ENCODE measurements at regions not wholly inside any gene's neighbourhood (a gene's known extent, or its start where the extent isn't known, plus 50 kb on each side); places are given as distances from the start of the nearest gene placed in this dataset.
A peak's percentile ranks its signal among the peaks of the same experiment; 100 is the strongest.

- DNase-seq, result no peak
- Histone ChIP-seq H3K4me1 (peaks cover 7% of the 10 kb centered on the region), H3K27me3 (no peaks in the 10 kb centered on the region), H3K9me3 (no peaks in the 10 kb centered on the region), H3K36me3 (ENCODE audit: low read depth, missing control alignments) (no peaks in the 10 kb centered on the region), H3K27ac (no peak overlapping the region), H3K4me3 (no peak overlapping the region)
- intact Hi-C loops (cut with DNase I; ENCODE audit: low total_unique reads), result no loop called here
- 73 to 90% methylated on average over 6 of the region's 6 CpGs for WGBS, 2 donors
- TF ChIP-seq POLR2A (IDR thresholded peaks at IDR 0.05), result no peak
- TF ChIP-seq, protein P1, sequence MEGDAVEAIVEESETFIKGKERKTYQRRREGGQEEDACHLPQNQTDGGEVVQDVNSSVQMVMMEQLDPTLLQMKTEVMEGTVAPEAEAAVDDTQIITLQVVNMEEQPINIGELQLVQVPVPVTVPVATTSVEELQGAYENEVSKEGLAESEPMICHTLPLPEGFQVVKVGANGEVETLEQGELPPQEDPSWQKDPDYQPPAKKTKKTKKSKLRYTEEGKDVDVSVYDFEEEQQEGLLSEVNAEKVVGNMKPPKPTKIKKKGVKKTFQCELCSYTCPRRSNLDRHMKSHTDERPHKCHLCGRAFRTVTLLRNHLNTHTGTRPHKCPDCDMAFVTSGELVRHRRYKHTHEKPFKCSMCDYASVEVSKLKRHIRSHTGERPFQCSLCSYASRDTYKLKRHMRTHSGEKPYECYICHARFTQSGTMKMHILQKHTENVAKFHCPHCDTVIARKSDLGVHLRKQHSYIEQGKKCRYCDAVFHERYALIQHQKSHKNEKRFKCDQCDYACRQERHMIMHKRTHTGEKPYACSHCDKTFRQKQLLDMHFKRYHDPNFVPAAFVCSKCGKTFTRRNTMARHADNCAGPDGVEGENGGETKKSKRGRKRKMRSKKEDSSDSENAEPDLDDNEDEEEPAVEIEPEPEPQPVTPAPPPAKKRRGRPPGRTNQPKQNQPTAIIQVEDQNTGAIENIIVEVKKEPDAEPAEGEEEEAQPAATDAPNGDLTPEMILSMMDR (IDR thresholded peaks at IDR 0.05), result no peak
These were observed 232.6 kb downstream of the OPA1 start for GRCh38 chr3:193825617-193826016.

DNA sequence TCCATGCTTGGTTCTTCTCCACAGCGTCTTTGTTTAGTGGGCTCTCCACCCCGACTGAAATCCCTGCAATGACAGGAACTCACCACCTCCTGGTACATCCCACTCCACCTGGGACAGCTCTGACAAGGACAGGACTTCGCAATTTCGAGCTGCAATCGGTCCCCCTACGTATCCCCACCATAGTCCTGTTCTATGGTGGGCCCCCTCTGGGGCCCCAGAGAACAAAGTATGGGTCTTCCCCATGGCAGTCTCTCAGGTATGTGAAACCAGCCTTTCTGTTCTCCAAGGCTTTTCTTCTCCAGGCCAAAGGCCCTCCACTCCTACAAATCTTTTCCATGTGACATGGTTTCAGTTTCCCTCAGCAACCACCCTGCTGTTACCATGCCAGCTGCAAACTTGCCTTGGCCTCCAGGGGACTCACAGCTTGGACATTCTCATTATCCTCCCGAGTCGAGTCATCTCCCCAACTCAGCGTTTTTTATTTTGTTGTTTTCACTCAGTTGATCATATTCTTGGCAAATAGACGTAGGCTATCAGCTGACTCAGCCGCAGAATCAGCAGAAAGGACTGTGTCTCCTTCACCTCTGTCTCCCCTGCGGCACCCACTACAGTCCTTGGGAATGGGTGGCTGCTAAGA, 233.3 kb downstream of the OPA1 start:
- peak; percentile 53 for DNase-seq
- no peaks in the 10 kb centered on the region for H3K36me3 ChIP-seq (ENCODE audit: low read depth, missing control alignments)
- intact Hi-C loops (cut with DNase I; ENCODE audit: low total_unique reads), result no loop called here
- H3K4me3 ChIP-seq, result no peak overlapping the region
- H3K4me1 ChIP-seq, result peaks cover 7% of the 10 kb centered on the region
- no peak overlapping the region for H3K27ac ChIP-seq
- 77 to 83% methylated on average over 12 of the region's 12 CpGs for WGBS, 2 donors
- TF ChIP-seq, protein P1 (IDR thresholded peaks at IDR 0.05), result no peak
- no peak for TF ChIP-seq POLR2A (IDR thresholded peaks at IDR 0.05)
- H3K27me3 ChIP-seq, result no peaks in the 10 kb centered on the region
- H3K9me3 ChIP-seq, result no peaks in the 10 kb centered on the region

- WGBS, 2 donors, result 62 to 81% methylated on average over 7 of the region's 7 CpGs
- Histone ChIP-seq H3K4me3 (no peak overlapping the region), H3K36me3 (ENCODE audit: low read depth, missing control alignments) (no peaks in the 10 kb centered on the region), H3K27me3 (no peaks in the 10 kb centered on the region), H3K4me1 (peaks cover 7% of the 10 kb centered on the region), H3K9me3 (no peaks in the 10 kb centered on the region), H3K27ac (no peak overlapping the region)
- no peak for DNase-seq
- no peak for TF ChIP-seq POLR2A (IDR thresholded peaks at IDR 0.05)
- TF ChIP-seq, protein P1 (IDR thresholded peaks at IDR 0.05), result no peak
- intact Hi-C loops (cut with DNase I; ENCODE audit: low total_unique reads), result no loop called here
These were observed 234.1 kb downstream of the OPA1 start for GRCh38 chr3:193827040-193827669.

DNA sequence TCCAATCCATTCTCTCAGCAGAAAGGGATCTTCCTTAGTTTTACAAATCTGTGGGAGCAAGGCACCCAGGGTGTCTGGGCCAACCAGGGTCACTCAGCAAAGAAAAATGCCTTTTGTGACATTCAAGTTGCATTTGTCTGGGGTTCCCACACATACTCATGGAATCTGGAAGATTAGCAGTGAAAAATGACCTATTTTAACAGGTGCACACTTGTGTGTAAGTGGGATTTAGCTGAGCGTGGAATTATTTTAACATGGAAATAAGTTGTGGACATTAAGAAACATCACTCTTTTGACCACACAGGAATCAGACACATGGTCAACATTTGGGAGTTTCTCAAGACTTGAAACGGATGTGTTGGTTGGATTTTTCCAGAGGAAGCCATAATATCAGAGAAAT, 234.9 kb downstream of the OPA1 start:
- H3K4me1 ChIP-seq, result peaks cover 7% of the 10 kb centered on the region
- intact Hi-C loops (cut with DNase I; ENCODE audit: low total_unique reads), result no loop called here
- H3K27me3 ChIP-seq, result no peaks in the 10 kb centered on the region
- WGBS, 2 donors, result 87 to 92% methylated on average over 2 of the region's 2 CpGs
- H3K4me3 ChIP-seq, result no peak overlapping the region
- TF ChIP-seq POLR2A (IDR thresholded peaks at IDR 0.05), result no peak
- TF ChIP-seq, protein P1 (IDR thresholded peaks at IDR 0.05), result no peak
- no peak overlapping the region for H3K27ac ChIP-seq
- no peaks in the 10 kb centered on the region for H3K36me3 ChIP-seq (ENCODE audit: low read depth, missing control alignments)
- H3K9me3 ChIP-seq, result no peaks in the 10 kb centered on the region
- DNase-seq, result no peak

GRCh38 chr3:193828477-193828876, 235.5 kb downstream of the OPA1 start:
- TF ChIP-seq, protein P1 (IDR thresholded peaks at IDR 0.05), result no peak
- no peak for TF ChIP-seq POLR2A (IDR thresholded peaks at IDR 0.05)
- 89 to 96% methylated on average over 6 of the region's 6 CpGs for WGBS, 2 donors
- Histone ChIP-seq H3K9me3 (no peaks in the 10 kb centered on the region), H3K36me3 (ENCODE audit: low read depth, missing control alignments) (no peaks in the 10 kb centered on the region), H3K4me3 (no peak overlapping the region), H3K4me1 (peaks cover 7% of the 10 kb centered on the region), H3K27me3 (no peaks in the 10 kb centered on the region), H3K27ac (no peak overlapping the region)
- intact Hi-C loops (cut with DNase I; ENCODE audit: low total_unique reads), result no loop called here
- DNase-seq, result no peak
